MG63 (cell line): ENCODE measurements at regions not wholly inside any gene's neighbourhood (a gene's known extent, or its start where the extent isn't known, plus 50 kb on each side); places are given as distances from the start of the nearest gene placed in this dataset.

Source experiments
- DNase-seq: peaks from one replicate; pipeline ENCODE4 v3.0.0-alpha.2; 2020
- H3K27me3 ChIP-seq: fragments of 250-450 bp; sonication (Bioruptor Pico); 2 replicates; pipeline ENCODE4 v1.5.1; 2020; ENCODE audit warnings: mild to moderate bottlenecking, moderate library complexity
- H3K36me3 ChIP-seq: fragments of 250-450 bp; sonication (Bioruptor Pico); 2 replicates; pipeline ENCODE4 v1.5.1; 2020; ENCODE audit warnings: mild to moderate bottlenecking, moderate library complexity
- H3K4me3 ChIP-seq: fragments of 250-450 bp; sonication (Bioruptor Pico); 2 replicates; pipeline ENCODE4 v1.5.1; 2020; ENCODE audit warnings: mild to moderate bottlenecking, moderate library complexity
- H3K9me3 ChIP-seq: fragments of 250-450 bp; sonication (Bioruptor Pico); 2 replicates; pipeline ENCODE4 v1.5.1; 2020; ENCODE audit warnings: mild to moderate bottlenecking, moderate library complexity

- no peaks in the 10 kb centered on the region for H3K36me3 ChIP-seq
- no peak overlapping the region for H3K4me3 ChIP-seq
- H3K9me3 ChIP-seq, result no peaks in the 10 kb centered on the region
- peaks cover 3% of the 10 kb centered on the region for H3K27me3 ChIP-seq
- no peak for DNase-seq
Observed at GRCh38 chr18:45119876-45120275, 439.2 kb downstream of the SETBP1 start.

GRCh38 chr18:45121146-45121545, 440.5 kb downstream of the SETBP1 start:
- no peak for DNase-seq
- no peaks in the 10 kb centered on the region for H3K36me3 ChIP-seq
- H3K4me3 ChIP-seq, result no peak overlapping the region
- no peaks in the 10 kb centered on the region for H3K9me3 ChIP-seq
- peaks cover 3% of the 10 kb centered on the region for H3K27me3 ChIP-seq

- no peaks in the 10 kb centered on the region for H3K9me3 ChIP-seq
- no peaks in the 10 kb centered on the region for H3K36me3 ChIP-seq
- H3K27me3 ChIP-seq, result peaks cover 2% of the 10 kb centered on the region
- H3K4me3 ChIP-seq, result no peak overlapping the region
- DNase-seq, result no peak
Observed at GRCh38 chr18:45122506-45122905, 441.8 kb downstream of the SETBP1 start.

GRCh38 chr18:45127405-45127804, 446.7 kb downstream of the SETBP1 start:
- Histone ChIP-seq H3K4me3 (no peak overlapping the region), H3K36me3 (no peaks in the 10 kb centered on the region), H3K9me3 (no peaks in the 10 kb centered on the region), H3K27me3 (no peaks in the 10 kb centered on the region)
- DNase-seq, result no peak

GRCh38 chr18:45133276-45133675, 452.6 kb downstream of the SETBP1 start:
- Histone ChIP-seq H3K9me3 (no peaks in the 10 kb centered on the region), H3K4me3 (no peak overlapping the region), H3K27me3 (no peaks in the 10 kb centered on the region), H3K36me3 (no peaks in the 10 kb centered on the region)
- DNase-seq, result no peak

GRCh38 chr18:45136381-45137086, 455.8 kb downstream of the SETBP1 start:
- H3K4me3 ChIP-seq, result no peak overlapping the region
- no peaks in the 10 kb centered on the region for H3K27me3 ChIP-seq
- peaks cover 3% of the 10 kb centered on the region; the same call in 1 of the 2 replicates for H3K9me3 ChIP-seq
- DNase-seq, result no peak
- H3K36me3 ChIP-seq, result no peaks in the 10 kb centered on the region

GRCh38 chr18:45137087-45137419, 456.4 kb downstream of the SETBP1 start:
- Histone ChIP-seq H3K9me3 (peaks cover 4% of the 10 kb centered on the region; the same call in 1 of the 2 replicates), H3K27me3 (no peaks in the 10 kb centered on the region), H3K36me3 (no peaks in the 10 kb centered on the region), H3K4me3 (no peak overlapping the region)
- DNase-seq, result no peak

GRCh38 chr18:45139478-45139877, 458.8 kb downstream of the SETBP1 start:
- no peaks in the 10 kb centered on the region for H3K27me3 ChIP-seq
- no peaks in the 10 kb centered on the region for H3K36me3 ChIP-seq
- H3K4me3 ChIP-seq, result no peak overlapping the region
- no peak for DNase-seq
- H3K9me3 ChIP-seq, result peaks cover 4% of the 10 kb centered on the region; the same call in 1 of the 2 replicates

GRCh38 chr18:45142868-45143267, 462.2 kb downstream of the SETBP1 start:
- no peak for DNase-seq
- Histone ChIP-seq H3K9me3 (peaks cover 4% of the 10 kb centered on the region; the same call in 1 of the 2 replicates), H3K27me3 (no peaks in the 10 kb centered on the region), H3K4me3 (no peak overlapping the region), H3K36me3 (no peaks in the 10 kb centered on the region)

GRCh38 chr18:45149712-45150111, 465.6 kb upstream of the SLC14A2 start:
- H3K36me3 ChIP-seq, result no peaks in the 10 kb centered on the region
- no peaks in the 10 kb centered on the region for H3K27me3 ChIP-seq
- H3K4me3 ChIP-seq, result no peak overlapping the region
- DNase-seq, result no peak
- no peaks in the 10 kb centered on the region for H3K9me3 ChIP-seq

- no peaks in the 10 kb centered on the region for H3K36me3 ChIP-seq
- H3K27me3 ChIP-seq, result no peaks in the 10 kb centered on the region
- H3K9me3 ChIP-seq, result no peaks in the 10 kb centered on the region
- no peak for DNase-seq
- no peak overlapping the region for H3K4me3 ChIP-seq
Observed at GRCh38 chr18:45151645-45152044, 463.6 kb upstream of the SLC14A2 start.

GRCh38 chr18:45155526-45155925, 459.8 kb upstream of the SLC14A2 start:
- DNase-seq, result no peak
- Histone ChIP-seq H3K27me3 (no peaks in the 10 kb centered on the region), H3K36me3 (no peaks in the 10 kb centered on the region), H3K4me3 (no peak overlapping the region), H3K9me3 (no peaks in the 10 kb centered on the region)

- Histone ChIP-seq H3K36me3 (no peaks in the 10 kb centered on the region), H3K9me3 (no peaks in the 10 kb centered on the region), H3K27me3 (no peaks in the 10 kb centered on the region), H3K4me3 (no peak overlapping the region)
- no peak for DNase-seq
Observed at GRCh38 chr18:45156946-45157345, 458.3 kb upstream of the SLC14A2 start.

- Histone ChIP-seq H3K4me3 (no peak overlapping the region), H3K9me3 (no peaks in the 10 kb centered on the region), H3K27me3 (no peaks in the 10 kb centered on the region), H3K36me3 (no peaks in the 10 kb centered on the region)
- no peak for DNase-seq
Observed at GRCh38 chr18:45157576-45157975, 457.7 kb upstream of the SLC14A2 start.

GRCh38 chr18:45161850-45162249, 453.4 kb upstream of the SLC14A2 start:
- DNase-seq, result no peak
- Histone ChIP-seq H3K36me3 (no peaks in the 10 kb centered on the region), H3K9me3 (no peaks in the 10 kb centered on the region)

GRCh38 chr18:45163871-45164270, 451.4 kb upstream of the SLC14A2 start:
- H3K4me3 ChIP-seq, result no peak overlapping the region
- H3K36me3 ChIP-seq, result no peaks in the 10 kb centered on the region
- no peaks in the 10 kb centered on the region for H3K27me3 ChIP-seq
- no peak for DNase-seq
- H3K9me3 ChIP-seq, result no peaks in the 10 kb centered on the region

More at GRCh38 chr18:45161850-45162249, 453.4 kb upstream of the SLC14A2 start:
- Histone ChIP-seq H3K4me3 (no peak overlapping the region), H3K27me3 (no peaks in the 10 kb centered on the region)

GRCh38 chr18:45164551-45164950, 450.7 kb upstream of the SLC14A2 start:
- no peak overlapping the region for H3K4me3 ChIP-seq
- no peaks in the 10 kb centered on the region for H3K9me3 ChIP-seq
- DNase-seq, result no peak
- no peaks in the 10 kb centered on the region for H3K27me3 ChIP-seq
- H3K36me3 ChIP-seq, result no peaks in the 10 kb centered on the region

- no peaks in the 10 kb centered on the region for H3K9me3 ChIP-seq
- no peaks in the 10 kb centered on the region for H3K27me3 ChIP-seq
- H3K36me3 ChIP-seq, result no peaks in the 10 kb centered on the region
- no peak overlapping the region for H3K4me3 ChIP-seq
- DNase-seq, result no peak
Observed at GRCh38 chr18:45165176-45165713, 450.0 kb upstream of the SLC14A2 start.
